WTC11 (cell line): ENCODE measurements at regions not wholly inside any gene's neighbourhood (a gene's known extent, or its start where the extent isn't known, plus 50 kb on each side); places are given as distances from the start of the nearest gene placed in this dataset.

Experiments used
- ATF3 ChIP-seq: sonication (generic); formaldehyde crosslinking; conservative IDR thresholded peaks from 2 replicates; pipeline ENCODE4 v1.8.1; 2022; ENCODE audit warnings: mild to moderate bottlenecking, missing genetic modification reagents
- CTCF ChIP-seq: fragments of 200-600 bp; IDR thresholded peaks from 2 replicates; pipeline ENCODE4 v1.8.0; 2022; ENCODE audit warnings: antibody characterized with exemption
- ESRRA ChIP-seq: sonication (generic); formaldehyde crosslinking; IDR thresholded peaks from 2 replicates; pipeline ENCODE4 v1.8.1; 2022; ENCODE audit warnings: mild to moderate bottlenecking, missing genetic modification reagents, borderline replicate concordance
- MXD4 ChIP-seq: fragments of 250-450 bp; sonication (Bioruptor Pico); IDR thresholded peaks from 2 replicates; pipeline ENCODE4 v1.8.0; 2021; ENCODE audit warnings: mild to moderate bottlenecking, moderate library complexity, borderline replicate concordance
- NFYB ChIP-seq: sonication (generic); formaldehyde crosslinking; conservative IDR thresholded peaks from 2 replicates; pipeline ENCODE4 v1.8.0; 2022; ENCODE audit warnings: low read depth, missing genetic modification reagents
- PRRX2 ChIP-seq: fragments of 250-450 bp; sonication (Bioruptor Pico); IDR thresholded peaks from 2 replicates; pipeline ENCODE4 v1.8.0; 2021; ENCODE audit warnings: mild to moderate bottlenecking
- SP1 ChIP-seq: sonication (generic); formaldehyde crosslinking; conservative IDR thresholded peaks from 2 replicates; pipeline ENCODE4 v1.8.1; 2022; ENCODE audit warnings: missing genetic modification reagents
- ZNF281 ChIP-seq: sonication (generic); formaldehyde crosslinking; IDR thresholded peaks from 2 replicates; pipeline ENCODE4 v1.8.0; 2023; ENCODE audit warnings: mild to moderate bottlenecking, missing genetic modification reagents

GRCh38 chr12:58747533-58747932 lies 172.8 kb downstream of the LRIG3 start:
- TF ChIP-seq PRRX2 (CRISPR knock-in tag) (no peak), CTCF (no peak), NFYB (no peak), SP1 (CRISPR knock-in tag) (no peak), ZNF281 (CRISPR knock-in tag) (no peak), ESRRA (CRISPR knock-in tag) (no peak), MXD4 (no peak), ATF3 (CRISPR knock-in tag) (no peak)
